Type B pancreatic cell (in vitro differentiated cells): ENCODE measurements at regions not wholly inside any gene's neighbourhood (a gene's known extent, or its start where the extent isn't known, plus 50 kb on each side); places are given as distances from the start of the nearest gene placed in this dataset.

Source experiments
- DNase-seq: peaks from one replicate; pipeline ENCODE4 v3.0.0; 2021; ENCODE audit warnings: mixed read lengths; ENCODE audit not compliant: unreplicated experiment; ENCODE audit errors: extremely low spot score
- H3K27ac Mint-ChIP-seq: 2 replicates; pipeline ENCODE4 v1.8.0; 2021; ENCODE audit warnings: mild to moderate bottlenecking, mixed read lengths
- H3K27me3 Mint-ChIP-seq: 2 replicates; pipeline ENCODE4 v1.8.0; 2021; ENCODE audit warnings: mixed read lengths
- H3K36me3 Mint-ChIP-seq: 2 replicates; pipeline ENCODE4 v1.8.0; 2021; ENCODE audit warnings: mixed read lengths
- H3K4me1 Mint-ChIP-seq: one replicate; pipeline ENCODE4 v1.8.0; 2021; ENCODE audit warnings: mixed read lengths; ENCODE audit not compliant: unreplicated experiment
- H3K4me3 Mint-ChIP-seq: 2 replicates; pipeline ENCODE4 v1.8.0; 2021; ENCODE audit warnings: mild to moderate bottlenecking, mixed read lengths
- H3K9me3 Mint-ChIP-seq: 2 replicates; pipeline ENCODE4 v1.8.0; 2021; ENCODE audit warnings: mixed read lengths
- CTCF ChIP-seq: fragments of 200-600 bp; sonication (generic); conservative IDR thresholded peaks from 2 replicates; pipeline ENCODE4 v1.5.0; 2021; ENCODE audit warnings: antibody characterized with exemption, mild to moderate bottlenecking

DNA sequence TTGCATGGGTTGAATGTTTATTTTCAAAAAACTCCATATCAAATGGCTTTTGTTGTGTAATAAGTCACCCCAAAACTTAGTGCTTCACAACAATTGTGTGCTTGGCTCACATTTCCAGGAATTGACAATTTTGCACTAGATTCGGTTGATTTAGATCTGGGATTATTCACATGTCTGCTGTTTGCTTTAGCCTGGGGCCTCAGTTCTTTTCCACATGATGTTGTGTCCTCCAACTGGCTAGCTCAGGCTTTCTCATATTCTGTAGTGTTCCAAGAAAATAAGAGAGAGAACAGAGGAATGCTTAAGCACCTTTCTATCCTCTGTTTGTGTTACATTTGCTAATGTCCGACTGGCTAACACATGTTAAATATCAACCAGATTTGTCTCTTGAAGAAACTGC, 281.5 kb upstream of the ADGRL4 start:
- peaks cover 6% of the 10 kb centered on the region for H3K9me3 Mint-ChIP-seq
- H3K27ac Mint-ChIP-seq, result no peak overlapping the region
- no peak overlapping the region for H3K4me3 Mint-ChIP-seq
- no peaks in the 10 kb centered on the region for H3K36me3 Mint-ChIP-seq
- TF ChIP-seq CTCF, result no peak
- no peaks in the 10 kb centered on the region for H3K4me1 Mint-ChIP-seq
- no peaks in the 10 kb centered on the region for H3K27me3 Mint-ChIP-seq
- DNase-seq, result no peak

GRCh38 chr1:79285667-79286066, 279.1 kb upstream of the ADGRL4 start:
- no peak for DNase-seq
- no peak for TF ChIP-seq CTCF
- H3K4me3 Mint-ChIP-seq, result no peak overlapping the region
- H3K27me3 Mint-ChIP-seq, result no peaks in the 10 kb centered on the region
- H3K4me1 Mint-ChIP-seq, result no peaks in the 10 kb centered on the region
- no peaks in the 10 kb centered on the region for H3K36me3 Mint-ChIP-seq
- no peak overlapping the region for H3K27ac Mint-ChIP-seq
- peaks cover 6% of the 10 kb centered on the region for H3K9me3 Mint-ChIP-seq

DNA sequence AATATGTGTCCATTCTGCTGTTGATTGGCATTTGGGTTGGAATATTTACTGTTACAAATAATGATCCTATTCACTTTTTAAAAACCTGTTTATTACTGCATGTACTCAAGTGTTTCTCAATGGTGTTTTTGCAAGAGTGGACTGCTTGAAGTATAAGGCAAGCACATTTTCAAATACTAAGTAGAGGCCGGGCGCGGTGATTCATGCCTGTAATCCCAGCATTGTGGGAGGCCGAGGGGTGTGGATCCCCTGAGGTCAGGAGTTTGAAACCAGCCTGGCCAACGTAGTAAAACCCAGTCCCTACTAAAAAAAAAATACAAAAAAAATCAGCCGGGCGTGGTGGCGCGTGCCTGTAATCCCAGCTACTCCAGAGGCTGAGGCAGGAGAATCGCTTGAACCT, 276.9 kb upstream of the ADGRL4 start:
- no peaks in the 10 kb centered on the region for H3K36me3 Mint-ChIP-seq
- H3K27me3 Mint-ChIP-seq, result no peaks in the 10 kb centered on the region
- no peak overlapping the region for H3K27ac Mint-ChIP-seq
- no peak for DNase-seq
- peaks cover 5% of the 10 kb centered on the region for H3K4me1 Mint-ChIP-seq
- H3K9me3 Mint-ChIP-seq, result peaks cover 10% of the 10 kb centered on the region
- no peak for TF ChIP-seq CTCF
- H3K4me3 Mint-ChIP-seq, result no peak overlapping the region

GRCh38 chr1:79281442-79281841, 274.9 kb upstream of the ADGRL4 start:
- H3K27me3 Mint-ChIP-seq, result no peaks in the 10 kb centered on the region
- no peaks in the 10 kb centered on the region for H3K36me3 Mint-ChIP-seq
- H3K4me3 Mint-ChIP-seq, result no peak overlapping the region
- no peak for TF ChIP-seq CTCF
- peaks cover 6% of the 10 kb centered on the region for H3K4me1 Mint-ChIP-seq
- no peak overlapping the region for H3K27ac Mint-ChIP-seq
- no peak for DNase-seq
- peaks cover 7% of the 10 kb centered on the region for H3K9me3 Mint-ChIP-seq

DNA sequence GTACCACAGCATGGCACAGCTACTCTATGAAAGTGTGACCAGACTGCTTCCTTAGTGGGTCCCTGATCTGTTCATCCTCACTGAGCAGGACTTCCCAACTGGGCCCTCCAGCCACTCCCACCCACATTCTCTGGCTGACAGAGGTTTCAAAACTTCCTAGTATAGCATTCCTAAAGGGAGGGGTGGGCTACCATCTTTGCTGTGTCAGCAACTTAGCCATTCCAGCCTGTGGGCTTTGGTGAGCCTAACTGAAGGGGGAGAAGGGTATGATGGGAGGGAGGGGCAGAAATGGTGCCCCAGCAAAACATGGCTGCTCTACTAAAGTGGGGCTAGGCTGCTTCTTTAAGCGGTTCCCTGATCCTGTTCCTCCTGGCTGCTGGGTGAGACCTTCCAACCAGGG, 265.2 kb upstream of the ADGRL4 start:
- Mint-ChIP-seq H3K4me3 (no peak overlapping the region), H3K4me1 (no peaks in the 10 kb centered on the region), H3K9me3 (peaks cover 11% of the 10 kb centered on the region)

More for the DNA sequence above, 265.2 kb upstream of the ADGRL4 start:
- TF ChIP-seq CTCF, result no peak
- Mint-ChIP-seq H3K27ac (no peak overlapping the region), H3K36me3 (no peaks in the 10 kb centered on the region), H3K27me3 (no peaks in the 10 kb centered on the region)
- no peak for DNase-seq
